GM23248 (cell line): ENCODE measurements at regions not wholly inside any gene's neighbourhood (a gene's known extent, or its start where the extent isn't known, plus 50 kb on each side); places are given as distances from the start of the nearest gene placed in this dataset.

ENCODE experiments used
- EZH2 ChIP-seq: fragments of 200-600 bp; sonication (generic); IDR thresholded peaks from 2 replicates; pipeline ENCODE4 v1.6.1; 2018; ENCODE audit warnings: antibody characterized with exemption, mild to moderate bottlenecking; ENCODE audit not compliant: insufficient read depth, poor library complexity, severe bottlenecking
- EZH2phosphoT487 ChIP-seq: fragments of 200-600 bp; sonication (generic); IDR thresholded peaks from 2 replicates; pipeline ENCODE4 v1.6.1; 2018; ENCODE audit warnings: antibody characterized with exemption, moderate library complexity, mild to moderate bottlenecking, low read depth; ENCODE audit not compliant: insufficient read depth

- TF ChIP-seq EZH2 = no peak
- no peak for TF ChIP-seq EZH2phosphoT487
Measured at GRCh38 chr2:2739231-2739795, 408.2 kb upstream of the MYT1L start.
